Activated CD4-positive, alpha-beta T cell treated with anti-CD3 and anti-CD28 coated beads, Interleukin-10, Interleukin-2, amounts not matched to agents 100 ng/mL and 50 ng/mL, durations not matched to agents 16 hours and 8 hours (primary cell): ENCODE measurements at regions not wholly inside any gene's neighbourhood (a gene's known extent, or its start where the extent isn't known, plus 50 kb on each side); places are given as distances from the start of the nearest gene placed in this dataset.
A peak's percentile ranks its signal among the peaks of the same experiment; 100 is the strongest.
"Not testable (repeated sequence)": the region's sequence is repeated elsewhere in the genome, so short reads cannot be mapped to it uniquely, and the experiment has no call there.

Experiments used
- DNase-seq: peaks from one replicate; pipeline ENCODE4 v3.0.0-alpha.2; 2020

DNA sequence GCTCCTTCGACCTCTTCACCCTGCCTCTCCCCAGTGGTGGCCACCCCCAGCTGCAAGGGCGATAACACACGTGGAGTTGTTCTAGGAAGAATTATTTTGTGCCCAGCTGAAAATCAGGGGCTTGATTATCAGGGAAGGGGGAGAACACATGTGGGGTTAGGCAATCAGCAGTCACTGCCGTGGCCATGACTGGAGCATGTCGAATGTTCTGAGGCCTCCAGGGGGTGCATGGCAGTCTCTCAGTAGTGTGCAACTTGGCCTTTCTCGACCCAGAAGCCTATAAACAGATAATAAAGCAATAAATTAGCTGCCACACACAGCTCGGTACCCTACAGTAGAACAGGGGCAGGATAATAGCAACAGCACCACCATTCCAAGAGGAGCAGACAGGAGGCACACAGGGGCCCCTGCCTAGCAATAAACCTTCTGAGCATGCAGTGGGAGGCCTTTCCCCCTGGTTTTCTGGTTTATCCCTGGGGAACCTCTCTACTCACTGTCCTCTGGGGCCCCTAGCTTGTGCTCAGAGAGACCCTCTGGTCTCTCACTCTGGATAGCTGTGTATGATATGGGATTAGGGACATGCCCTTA, 308.2 kb upstream of the PLGLB2 start:
- DNase-seq = not testable (repeated sequence)

DNA sequence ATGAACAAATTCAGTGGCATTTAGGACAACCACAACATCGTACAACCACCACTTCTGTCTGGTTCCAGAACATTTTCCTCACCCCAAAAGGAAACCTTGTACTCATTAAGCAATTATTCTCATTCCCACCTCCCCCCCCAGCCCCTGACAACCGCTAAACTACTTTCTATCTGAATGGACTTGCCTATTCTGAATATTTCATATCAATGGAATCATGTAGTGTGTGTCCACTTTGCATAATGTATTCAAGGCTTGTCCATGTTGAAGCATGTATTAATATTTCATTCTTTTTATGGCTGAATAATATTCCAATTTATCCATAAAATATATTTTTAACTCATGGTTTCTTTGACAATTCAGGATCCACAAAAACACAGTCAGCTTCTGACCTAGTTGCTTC, 307.2 kb upstream of the PLGLB2 start:
- peak; percentile 27 for DNase-seq

DNA sequence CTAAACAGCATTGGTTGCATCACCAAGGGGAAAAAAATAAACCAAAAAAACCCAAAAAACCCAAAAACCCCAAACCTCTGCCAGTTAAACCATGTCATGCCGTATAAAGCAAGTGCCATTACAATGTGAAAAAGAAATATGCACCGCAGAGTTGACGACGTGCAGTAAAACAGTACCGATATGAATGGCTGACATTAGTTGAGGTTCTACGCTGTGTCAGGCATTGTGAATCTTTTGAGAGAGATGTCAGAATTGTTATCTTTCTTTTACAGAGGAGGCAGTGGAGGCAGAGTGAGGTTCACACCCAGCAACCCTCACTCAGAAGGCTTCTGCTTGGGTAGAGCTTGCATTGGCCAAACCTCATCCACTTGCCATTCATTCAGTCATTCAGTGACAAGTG, 306.5 kb upstream of the PLGLB2 start:
- peak; percentile 74 for DNase-seq

DNA sequence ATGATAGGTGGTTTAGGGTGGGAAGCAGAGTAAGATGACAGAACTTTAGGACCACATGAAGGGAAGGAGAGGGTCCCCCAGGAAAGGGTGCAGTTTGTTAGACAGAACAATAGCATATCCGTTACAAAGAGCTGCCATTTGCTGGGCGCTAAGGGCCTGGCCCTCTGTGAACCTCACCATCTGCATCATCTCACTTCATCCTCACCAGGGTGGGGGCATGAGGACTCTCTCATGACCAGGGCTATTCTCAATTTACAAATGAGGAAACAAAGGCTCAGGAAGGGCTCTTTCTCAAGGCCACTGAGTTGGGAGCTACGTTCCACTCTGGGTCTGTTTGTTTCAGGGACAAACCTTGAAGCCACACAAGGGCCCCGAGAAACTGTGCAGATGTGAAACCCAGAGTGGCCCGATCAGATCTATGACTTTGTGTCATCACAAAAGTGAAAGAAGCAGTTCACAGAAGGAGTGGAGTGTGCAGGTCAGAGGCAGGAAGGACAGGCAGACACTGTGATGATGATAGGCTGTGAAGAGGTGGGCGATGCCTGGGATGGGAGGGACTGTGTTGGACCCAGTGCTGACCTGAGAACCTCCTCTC, 304.8 kb upstream of the PLGLB2 start:
- peak; percentile 73 for DNase-seq

DNA sequence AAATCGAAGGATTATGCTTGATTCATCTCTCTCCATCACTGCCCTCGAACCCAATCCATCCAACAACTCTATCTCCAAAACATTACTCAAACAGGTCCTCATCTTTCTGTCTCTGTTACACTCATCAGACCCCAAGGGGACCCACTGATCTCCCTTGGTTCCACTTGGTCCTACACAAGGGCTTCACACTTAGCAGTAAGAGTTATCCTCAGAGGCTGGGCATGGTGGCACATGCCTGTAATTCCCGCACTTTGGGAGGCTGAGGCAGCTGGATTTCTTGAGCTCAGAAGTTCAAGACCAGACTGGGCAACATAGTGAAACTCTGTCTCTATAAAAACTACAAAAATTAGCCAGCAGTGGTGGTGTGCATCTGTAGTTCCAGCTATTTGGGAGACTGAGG, 302.9 kb upstream of the PLGLB2 start:
- DNase-seq = peak; percentile 27

DNA sequence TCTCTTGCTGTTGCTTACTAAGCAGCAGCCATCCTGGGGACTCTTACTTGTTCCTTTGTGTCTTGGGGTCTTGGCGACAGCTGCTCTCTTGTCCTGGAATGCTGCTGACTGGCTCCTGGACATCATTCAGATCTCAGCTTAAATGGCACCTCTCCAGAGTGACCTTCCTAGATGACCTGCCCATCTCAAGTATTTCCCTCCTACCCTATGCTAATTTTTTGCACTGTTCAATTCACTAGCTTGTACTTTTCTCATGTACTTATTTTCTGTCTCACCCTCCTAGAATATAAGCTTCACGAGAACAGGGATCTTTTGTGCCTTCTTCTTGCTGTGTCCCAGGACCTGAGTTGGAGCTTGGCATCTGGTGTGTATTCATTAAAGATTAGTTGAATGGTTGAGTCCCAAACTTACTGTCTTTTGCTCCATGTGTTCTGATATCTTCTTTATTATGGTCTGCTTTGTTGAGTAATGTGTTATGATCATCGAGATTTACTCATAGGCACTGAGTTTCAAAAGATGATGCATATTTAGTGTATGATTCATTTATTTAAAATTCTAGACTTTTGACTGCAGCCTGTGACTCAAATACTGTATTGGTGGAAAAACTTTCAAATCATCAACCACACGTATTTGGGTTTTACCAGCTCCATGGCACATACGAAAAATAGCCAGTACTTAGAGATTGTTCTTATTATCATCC, 302.1 kb upstream of the PLGLB2 start:
- not testable (repeated sequence) for DNase-seq

DNA sequence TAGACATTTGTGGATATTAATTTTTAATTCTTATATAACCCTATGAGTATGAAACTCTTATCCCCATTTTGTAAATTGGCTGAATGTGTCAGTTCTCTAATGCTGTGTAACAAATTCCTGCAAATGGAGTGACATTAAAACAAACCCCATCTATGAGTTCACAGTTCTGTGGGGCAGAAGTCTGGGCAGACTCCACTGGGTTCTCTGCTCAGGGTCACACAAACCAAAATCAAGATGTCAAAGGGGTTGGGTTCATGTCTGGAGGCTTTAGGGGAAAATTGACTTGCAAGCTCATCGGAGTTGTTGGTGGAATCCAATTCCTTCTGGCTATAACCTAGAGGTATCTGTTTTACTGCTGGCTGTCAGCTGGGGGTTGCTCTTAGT, 301.6 kb upstream of the PLGLB2 start:
- not testable (repeated sequence) for DNase-seq

DNA sequence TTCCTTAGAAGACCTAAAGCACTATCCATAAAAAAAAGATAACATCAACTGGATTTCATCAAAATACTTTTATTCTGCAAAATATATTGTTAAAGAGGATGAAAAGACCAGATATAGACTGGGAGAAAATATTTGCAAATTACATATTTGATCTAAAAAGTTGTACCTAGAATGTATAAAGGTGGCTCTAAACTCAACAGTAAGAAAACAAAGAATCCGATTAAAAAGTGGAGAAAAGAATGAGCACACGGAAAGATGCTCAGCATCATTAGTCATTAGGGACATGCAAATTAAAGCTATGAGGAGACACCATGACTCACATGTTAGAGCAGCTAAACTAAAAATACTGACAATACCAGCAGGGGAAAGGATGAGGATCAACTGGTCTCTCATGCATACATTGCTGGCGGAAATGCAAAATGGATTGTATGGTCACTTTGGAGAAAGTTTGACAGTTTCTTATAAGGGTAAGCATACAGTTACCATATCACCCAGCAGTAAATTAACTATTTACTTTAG, 298.4 kb upstream of the PLGLB2 start:
- DNase-seq = not testable (repeated sequence)

DNA sequence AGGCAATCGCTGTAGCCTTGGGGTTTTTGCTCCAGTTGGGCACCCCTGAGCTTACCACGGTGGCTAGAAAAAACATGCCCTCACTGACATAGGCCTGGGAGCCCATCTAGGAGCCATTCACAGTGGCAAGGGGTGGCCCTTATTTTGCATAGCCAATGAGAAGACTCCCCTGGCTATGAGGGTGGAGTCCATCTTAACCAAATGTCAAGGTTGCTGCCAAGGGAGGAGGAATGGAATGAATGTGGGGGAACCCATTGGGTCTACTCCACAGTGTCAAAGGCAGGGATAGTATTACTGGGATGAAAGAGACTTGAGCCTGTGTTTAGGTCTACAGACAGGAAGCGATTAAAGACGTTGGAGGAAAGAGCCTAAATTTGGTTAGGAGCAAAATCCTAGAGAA, 295.7 kb upstream of the PLGLB2 start:
- DNase-seq = not testable (repeated sequence)

DNA sequence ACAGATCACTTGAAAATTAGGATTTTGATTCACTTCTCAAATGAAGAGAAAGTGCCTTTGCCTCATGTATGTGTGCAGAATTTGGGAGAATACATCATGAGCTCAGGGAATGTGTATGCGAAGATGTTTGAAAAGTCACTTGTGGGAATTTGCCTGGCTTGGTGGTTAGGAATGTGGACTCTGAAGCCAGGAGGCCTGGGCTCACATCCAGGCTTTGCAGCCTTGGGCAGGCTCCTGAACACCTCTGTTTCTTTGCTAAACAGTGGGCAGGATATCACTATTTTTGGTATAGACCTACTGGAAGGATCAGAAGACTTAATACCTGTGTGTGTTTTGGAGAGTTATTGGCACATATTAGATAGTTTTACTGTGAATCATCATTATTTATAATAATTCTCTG, 295.0 kb upstream of the PLGLB2 start:
- DNase-seq = not testable (repeated sequence)

DNA sequence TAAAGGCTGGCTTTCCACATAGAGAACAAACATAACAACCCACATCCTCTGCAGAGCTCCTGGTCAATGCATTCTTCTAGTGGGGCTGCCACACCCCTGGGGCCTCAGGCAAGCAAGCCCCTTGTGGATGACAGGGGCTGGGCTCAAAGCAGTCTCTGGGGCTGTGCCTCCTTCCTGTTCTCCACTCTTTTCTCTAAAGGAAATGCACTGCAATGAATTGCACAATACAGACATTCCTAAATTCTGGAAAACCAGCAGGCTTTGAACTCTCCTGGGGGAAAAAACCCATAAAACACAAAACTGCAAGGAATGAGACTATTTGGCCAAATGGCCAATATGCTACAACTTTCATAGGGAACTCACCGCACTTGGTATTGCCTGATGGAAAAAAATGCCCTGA, 293.9 kb upstream of the PLGLB2 start:
- DNase-seq = not testable (repeated sequence)

DNA sequence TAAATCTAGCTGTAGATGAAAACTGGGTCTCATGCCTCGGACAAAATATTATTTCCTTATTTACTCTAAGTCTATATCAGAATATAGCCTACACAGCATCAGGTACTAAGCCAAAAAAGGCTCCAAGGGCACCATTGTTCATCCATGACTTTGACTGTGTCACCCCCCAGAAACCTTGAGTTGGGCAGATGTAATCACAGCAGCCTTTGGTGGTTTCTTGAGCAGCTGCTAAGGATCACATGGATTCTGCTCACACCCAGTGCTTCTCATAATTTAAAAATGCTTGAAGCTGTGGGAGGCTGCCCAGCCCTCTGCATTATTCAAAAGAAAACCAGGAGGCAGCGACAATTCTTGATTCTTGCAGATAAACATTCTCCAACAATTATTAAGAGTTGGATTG, 293.5 kb upstream of the PLGLB2 start:
- DNase-seq = not testable (repeated sequence)

DNA sequence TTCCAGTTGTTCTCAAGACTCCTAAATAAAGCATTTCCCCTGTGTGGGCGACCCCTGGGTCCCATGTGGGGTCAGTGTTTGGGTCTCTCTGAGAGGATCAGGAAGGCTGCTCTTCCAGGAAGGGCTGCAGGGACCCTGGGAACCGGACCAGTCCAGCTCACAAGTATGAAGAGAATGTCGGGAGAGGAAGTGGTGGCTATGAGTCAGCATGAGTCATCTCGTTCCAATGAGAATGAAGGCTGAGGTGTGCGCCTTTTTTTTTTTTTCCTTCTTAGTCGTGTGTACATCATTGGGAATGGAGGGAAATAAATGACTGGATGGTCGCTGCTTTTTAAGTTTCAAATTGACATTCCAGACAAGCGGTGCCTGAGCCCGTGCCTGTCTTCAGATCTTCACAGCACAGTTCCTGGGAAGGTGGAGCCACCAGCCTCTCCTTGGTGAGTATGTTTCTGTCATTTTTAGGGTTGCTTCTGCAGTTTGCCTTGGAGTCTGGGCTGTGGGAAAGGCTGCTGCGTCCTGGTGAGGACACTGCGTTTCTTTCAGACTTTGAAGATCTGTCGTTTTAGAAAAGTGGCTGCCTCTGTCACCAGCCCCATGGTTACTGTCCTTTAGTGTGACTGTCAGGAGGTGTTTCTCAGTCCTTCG, 292.6 kb upstream of the PLGLB2 start:
- DNase-seq = not testable (repeated sequence)

DNA sequence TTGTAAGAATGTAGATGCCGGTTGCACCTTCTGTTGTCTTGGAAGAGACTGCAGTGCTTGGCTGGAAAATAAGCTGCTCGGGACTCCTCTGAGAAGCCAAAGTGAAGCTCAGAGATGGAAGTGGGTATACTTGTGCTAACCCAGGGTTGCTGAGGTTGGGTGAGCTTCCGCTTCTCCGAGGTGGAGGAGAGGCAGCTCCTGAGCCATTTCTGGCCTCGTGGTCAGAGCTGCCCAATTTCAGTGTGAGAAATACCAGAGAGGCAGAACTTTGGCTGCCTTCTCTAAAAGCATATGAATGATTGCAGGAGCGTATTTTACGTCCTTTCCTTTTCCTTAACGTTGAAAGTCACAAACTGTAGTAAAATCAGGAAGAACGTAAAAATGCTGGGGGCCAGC, 292.0 kb upstream of the PLGLB2 start:
- DNase-seq = peak; percentile 63

DNA sequence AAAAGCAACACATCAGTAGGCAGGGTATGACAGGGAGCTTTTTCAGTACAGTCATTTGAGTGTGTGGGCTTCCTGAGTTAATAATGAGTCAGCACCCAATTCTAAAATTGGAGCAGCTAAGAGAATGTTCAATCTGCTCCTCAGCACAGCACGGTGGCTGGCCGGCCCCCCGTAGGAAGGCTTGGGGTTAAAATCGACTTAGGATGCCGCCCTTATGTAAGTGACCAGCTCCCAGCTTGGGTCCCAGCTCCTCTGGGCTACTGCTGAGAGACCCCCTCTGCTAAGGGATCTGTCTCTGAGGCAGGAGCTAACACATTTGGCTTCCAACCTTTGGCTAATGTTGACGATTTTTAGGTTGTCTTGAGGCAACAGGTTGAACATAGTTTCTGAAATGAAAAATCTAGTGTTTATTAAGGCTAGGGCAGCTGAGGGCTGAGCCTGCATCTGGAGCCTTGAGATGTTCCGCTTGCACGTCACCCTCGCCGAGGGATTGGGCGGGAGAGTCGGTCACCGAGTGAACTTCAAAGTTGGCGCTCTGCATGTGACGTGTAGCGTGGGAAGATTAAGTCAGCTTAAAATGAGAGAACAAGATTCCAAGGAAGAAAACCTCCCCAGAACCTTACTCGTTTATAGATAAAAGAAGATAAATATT, 291.3 kb upstream of the PLGLB2 start:
- peak; percentile 38 for DNase-seq

DNA sequence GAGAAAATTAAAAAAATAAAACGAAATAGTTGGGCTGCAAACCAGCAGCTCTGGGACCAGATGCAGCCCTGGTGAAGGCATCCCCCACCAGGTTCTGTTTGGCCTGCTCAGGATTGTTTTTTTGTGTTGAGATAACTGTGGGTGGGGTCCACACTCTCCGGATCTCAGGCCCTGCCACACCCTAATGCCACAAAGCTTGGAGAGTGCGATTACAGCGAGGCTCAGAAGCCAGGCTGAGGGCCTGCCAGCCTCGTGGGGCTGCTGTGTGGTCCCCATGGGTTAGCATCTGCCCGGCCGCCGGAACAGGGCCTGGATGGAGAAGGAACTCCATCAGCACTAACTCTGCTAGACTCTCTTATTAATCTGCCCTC, 290.8 kb upstream of the PLGLB2 start:
- DNase-seq = peak; percentile 38

DNA sequence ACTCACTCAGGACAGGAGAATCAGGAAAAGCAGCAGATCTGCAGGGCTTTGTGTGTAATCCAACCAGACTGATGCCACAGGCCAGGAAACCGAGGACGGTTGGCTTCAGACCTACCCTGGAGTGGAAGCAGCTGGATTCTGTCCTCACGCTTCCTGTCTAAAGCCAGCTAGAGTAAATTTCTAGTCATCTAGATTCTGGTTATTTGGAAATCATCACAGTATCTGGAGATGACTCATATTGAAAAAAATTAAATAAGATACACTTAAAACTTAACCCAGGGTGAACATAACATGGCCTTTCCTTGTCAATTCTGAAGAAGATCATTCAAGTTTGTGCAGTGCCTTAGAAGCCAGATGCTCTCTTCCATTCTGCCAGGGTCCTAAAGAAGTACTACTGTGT, 288.9 kb upstream of the PLGLB2 start:
- DNase-seq = not testable (repeated sequence)

DNA sequence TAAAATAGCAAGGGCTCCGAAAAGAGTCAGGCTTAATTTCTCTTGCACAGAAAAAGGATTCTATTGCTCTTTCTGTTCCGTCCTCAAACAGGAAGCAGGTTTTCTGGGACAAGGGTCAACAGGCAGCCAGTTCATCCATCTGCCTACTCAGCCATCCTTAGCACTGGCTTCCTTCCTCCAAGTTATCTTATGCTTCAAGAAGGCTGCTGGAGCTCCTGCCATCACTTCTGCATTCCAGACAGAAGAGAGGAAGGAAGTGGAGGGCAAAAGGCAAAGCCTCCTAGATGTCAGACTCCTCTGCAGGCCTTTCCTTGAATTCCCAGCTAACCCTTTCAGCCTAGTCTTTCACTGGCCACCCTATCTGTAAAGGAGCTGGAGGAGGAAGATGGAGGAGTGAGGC, 287.8 kb upstream of the PLGLB2 start:
- DNase-seq = not testable (repeated sequence)

DNA sequence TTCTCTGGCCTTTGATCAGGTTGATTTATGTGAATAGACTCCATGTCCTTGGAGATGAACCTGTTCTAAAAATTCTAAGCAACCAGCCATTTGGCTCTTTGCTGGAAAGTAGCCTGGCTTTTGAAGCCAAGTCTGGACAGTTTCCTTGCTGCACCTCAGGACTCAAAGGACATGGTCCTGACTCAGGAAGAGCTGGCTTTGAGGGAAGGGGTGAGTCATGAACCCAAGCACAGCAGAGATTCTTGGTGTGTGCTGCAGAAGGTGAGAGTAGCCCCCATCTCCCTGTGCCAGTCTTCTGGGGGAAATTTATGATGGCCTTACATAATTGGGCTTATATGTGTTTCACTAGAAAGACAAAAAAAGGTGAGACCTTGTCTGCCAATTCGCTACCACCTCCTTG, 287.2 kb upstream of the PLGLB2 start:
- DNase-seq = not testable (repeated sequence)

DNA sequence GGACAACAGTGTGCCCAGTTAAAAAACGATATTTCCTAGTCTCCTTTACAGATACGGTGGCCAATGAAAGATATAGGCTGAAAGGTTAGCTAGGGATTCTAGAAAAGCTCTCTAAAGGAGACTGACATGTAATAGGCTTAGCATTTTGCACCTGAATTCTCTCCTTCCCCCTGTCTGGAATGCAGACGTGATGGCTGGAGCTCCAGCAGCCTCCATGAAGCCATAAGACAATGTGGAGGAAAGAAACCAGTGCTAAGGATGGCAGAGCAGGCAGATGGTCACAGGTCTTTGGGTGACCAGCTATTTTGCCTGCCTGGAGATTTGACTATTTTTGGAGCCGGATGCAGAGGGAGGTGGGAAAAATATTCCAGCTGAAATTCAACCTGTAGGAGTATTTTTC, 286.2 kb upstream of the PLGLB2 start:
- not testable (repeated sequence) for DNase-seq

DNA sequence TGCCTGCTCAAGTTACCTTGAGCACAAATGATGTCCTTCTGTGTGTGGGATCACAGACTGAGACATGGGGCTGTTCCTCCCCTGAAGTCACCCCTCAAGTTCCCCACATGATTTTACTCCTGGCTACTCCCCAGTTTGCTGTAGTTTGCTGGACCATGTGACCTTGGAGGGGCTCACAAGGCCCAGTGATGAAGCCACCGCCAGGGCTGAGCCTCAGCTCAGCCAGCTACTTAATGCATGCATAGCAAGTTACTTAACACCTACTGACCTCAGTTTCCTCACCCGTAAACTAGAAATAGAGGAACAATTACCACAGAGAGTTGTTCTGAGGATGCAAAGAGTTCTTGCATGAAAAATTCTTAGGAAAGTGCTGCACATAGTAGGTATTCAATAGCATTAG, 283.7 kb upstream of the PLGLB2 start:
- DNase-seq = not testable (repeated sequence)

DNA sequence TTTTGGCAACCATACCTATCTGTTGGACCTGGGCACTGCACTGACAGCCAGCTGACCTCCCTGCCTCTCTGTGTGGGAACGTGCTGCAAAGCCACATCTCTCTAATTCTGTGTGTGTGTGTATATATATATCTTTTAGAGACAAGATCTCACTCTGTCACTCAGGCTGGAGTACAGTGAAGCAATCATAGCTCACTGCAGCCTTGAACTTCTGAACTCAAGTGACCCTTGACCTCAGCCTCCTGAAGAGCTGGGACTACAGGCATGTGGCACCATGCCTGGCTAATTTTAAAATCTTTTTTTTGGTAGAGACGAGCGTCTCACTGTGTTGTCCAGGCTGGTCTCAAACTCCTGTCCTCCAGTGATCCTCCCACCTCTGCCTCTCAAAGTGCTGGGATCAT, 282.2 kb upstream of the PLGLB2 start:
- DNase-seq = not testable (repeated sequence)

DNA sequence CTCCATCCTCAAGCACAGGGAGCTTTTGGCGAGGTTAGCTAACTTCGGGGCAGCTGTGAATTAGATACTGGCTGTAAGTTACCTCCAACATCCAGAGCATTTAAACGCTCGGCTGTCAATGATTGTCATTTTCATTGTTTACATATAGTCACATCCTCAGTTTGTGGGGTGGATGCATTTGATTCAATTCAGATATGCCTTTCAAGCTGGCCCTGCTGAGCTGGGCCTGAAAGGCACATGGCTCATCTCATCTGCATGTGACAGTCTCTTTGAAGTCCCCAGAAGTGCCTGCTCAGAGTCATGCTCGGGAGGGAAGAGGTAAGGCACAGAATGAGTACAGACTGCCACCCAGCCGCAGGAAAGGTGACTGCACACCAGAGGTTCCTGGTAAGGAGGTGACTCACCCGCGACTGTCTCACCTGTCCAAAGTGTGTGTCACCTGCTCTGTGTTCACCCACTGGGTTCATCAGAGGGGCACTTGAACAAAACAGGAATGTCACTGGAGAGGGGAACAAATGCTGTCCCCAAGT, 281.2 kb upstream of the PLGLB2 start:
- DNase-seq = peak; percentile 75
